ENCODE measurements at regions not wholly inside any gene's neighbourhood (a gene's known extent, or its start where the extent isn't known, plus 50 kb on each side); places are given as distances from the start of the nearest gene placed in this dataset.
"Not testable (repeated sequence)": the region's sequence is repeated elsewhere in the genome, so short reads cannot be mapped to it uniquely, and the experiment has no call there.

GRCh38 chr14:41214978-41215377 is 391.7 kb upstream of the LRFN5 start:
- not testable (repeated sequence) for TF ChIP-seq EGR1 (IDR thresholded peaks at IDR 0.05; ENCODE audit: low read depth in 2 of 2); TAF1 (conservative IDR thresholded peaks at IDR 0.05); CTCF (IDR thresholded peaks at IDR 0.05; ENCODE audit: low read depth, low read length, missing input control)
